PC-3 (cell line): ENCODE measurements at regions not wholly inside any gene's neighbourhood (a gene's known extent, or its start where the extent isn't known, plus 50 kb on each side); places are given as distances from the start of the nearest gene placed in this dataset.

Source experiments
- ATAC-seq: fragments of 200-7000 bp; cut with Tn5 transposase; 2 replicates; pipeline ENCODE4 v1.9.1; 2020; ENCODE audit warnings: mild to moderate bottlenecking, moderate library complexity
- BruUV-seq: library from RNA; stranded (reverse); fragments of 400-500 nt; replicated peaks from 2 replicates; lab custom pipeline; 2021; lab: Mats Ljungman, UMichigan
- CTCF ChIA-PET: fragments of 300-600 bp; sonication (Branson Sonifier 250); formaldehyde crosslinking; loops from one replicate; lab custom pipeline; 2022; ENCODE audit warnings: antibody characterized with exemption; lab: Charles Lee
- POLR2A ChIA-PET: fragments of 300-600 bp; sonication (Branson Sonifier 250); formaldehyde crosslinking; loops from one replicate; lab custom pipeline; 2022; ENCODE audit warnings: antibody characterized with exemption; ENCODE audit not compliant: unreplicated experiment; lab: Charles Lee
- DNase-seq: peaks from one replicate; pipeline ENCODE4 v3.0.0-alpha.2; 2015
- H2AFZ ChIP-seq: fragments of 300-600 bp; sonication (generic); 2 replicates; pipeline ENCODE4 v1.6.0; 2016; ENCODE audit warnings: antibody characterized with exemption, low read length
- H3F3A ChIP-seq: fragments of 300-600 bp; sonication (generic); one replicate; pipeline ENCODE4 v1.6.0; 2017; ENCODE audit warnings: antibody characterized with exemption, low read length, control low read depth, mild to moderate bottlenecking; ENCODE audit not compliant: unreplicated experiment
- H3K27ac ChIP-seq: fragments of 300-600 bp; sonication (generic); 2 replicates; pipeline ENCODE4 v1.5.1; 2016; ENCODE audit warnings: mild to moderate bottlenecking, low read length
- H3K27me3 ChIP-seq: fragments of 300-600 bp; sonication (generic); 2 replicates; pipeline ENCODE4 v1.6.1; 2016; ENCODE audit warnings: low read length, mixed read lengths
- H3K36me3 ChIP-seq: fragments of 300-600 bp; sonication (generic); 2 replicates; pipeline ENCODE4 v1.6.1; 2016; ENCODE audit warnings: low read depth, mixed run types, low read length, mixed read lengths
- H3K4me1 ChIP-seq: fragments of 300-600 bp; sonication (generic); 2 replicates; pipeline ENCODE4 v1.5.1; 2016; ENCODE audit warnings: low read length; ENCODE audit not compliant: insufficient read depth
- H3K4me2 ChIP-seq: fragments of 300-600 bp; sonication (generic); 2 replicates; pipeline ENCODE4 v1.6.0; 2016; ENCODE audit warnings: low read length
- H3K4me3 ChIP-seq: fragments of 300-600 bp; sonication (generic); 2 replicates; pipeline ENCODE4 v1.5.1; 2016; ENCODE audit warnings: mild to moderate bottlenecking, low read length, mixed read lengths
- H3K79me2 ChIP-seq: fragments of 300-600 bp; sonication (generic); 2 replicates; pipeline ENCODE4 v1.6.1; 2017; ENCODE audit warnings: low read length, mixed read lengths
- H3K9ac ChIP-seq: fragments of 300-600 bp; sonication (generic); 2 replicates; pipeline ENCODE4 v1.6.0; 2016; ENCODE audit warnings: mild to moderate bottlenecking, low read length
- H3K9me2 ChIP-seq: fragments of 300-600 bp; sonication (generic); replicated peaks from 2 replicates; pipeline ENCODE4 v1.6.1; 2016; ENCODE audit warnings: mixed run types, low read length, mixed read lengths
- H3K9me3 ChIP-seq: fragments of 300-600 bp; sonication (generic); 2 replicates; pipeline ENCODE4 v1.6.1; 2016; ENCODE audit warnings: low read length, mixed read lengths
- H4K20me1 ChIP-seq: fragments of 300-600 bp; sonication (generic); 2 replicates; pipeline ENCODE4 v1.6.1; 2016; ENCODE audit warnings: low read length, mixed read lengths
- EZH2 ChIP-seq: fragments of 300-600 bp; sonication (generic); IDR thresholded peaks from one replicate; pipeline ENCODE4 v1.6.1; 2017; ENCODE audit warnings: antibody characterized with exemption, mild to moderate bottlenecking, low read length; ENCODE audit not compliant: unreplicated experiment
- EZH2phosphoT487 ChIP-seq: fragments of 300-600 bp; sonication (generic); IDR thresholded peaks from 2 replicates; pipeline ENCODE4 v1.6.1; 2018; ENCODE audit warnings: mild to moderate bottlenecking, antibody characterized with exemption, low read length, borderline replicate concordance
- intact Hi-C: fragments of 100-400 bp; cut with micrococcal nuclease; formaldehyde crosslinking; loops from 2 replicates; pipeline ENCODE4 v1.9.0; 2023
- TF ChIP-seq, protein P1 (sequence below): fragments of 300-600 bp; sonication (generic); conservative IDR thresholded peaks from 2 replicates; pipeline ENCODE4 v1.5.1; 2017; ENCODE audit warnings: antibody characterized with exemption, low read depth, mild to moderate bottlenecking, low read length

DNA sequence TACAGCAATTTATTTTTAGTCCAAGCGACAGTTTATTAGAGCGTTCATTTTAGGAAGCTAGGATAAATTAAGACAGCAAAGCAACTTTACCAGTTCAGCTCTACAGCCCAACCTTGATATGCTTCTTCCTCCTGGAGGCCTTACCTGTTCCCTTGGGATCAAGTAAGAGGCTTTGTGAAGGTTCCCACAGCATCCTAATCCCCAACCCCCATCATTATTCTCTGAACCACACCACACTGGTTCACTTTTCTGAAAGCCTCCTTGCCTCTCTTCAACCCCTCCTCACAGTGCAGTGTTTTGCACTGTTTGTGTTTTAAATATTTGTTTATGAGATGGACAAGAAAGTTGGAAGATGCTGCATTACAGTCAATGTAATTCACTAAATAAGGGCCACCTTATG lies 126.3 kb upstream of the CXADR start:
- H2AFZ ChIP-seq = no peak overlapping the region
- DNase-seq (no peak), ATAC-seq (no peak)
- no peaks in the 10 kb centered on the region for H3K9me3 ChIP-seq
- TF ChIP-seq, protein P1, sequence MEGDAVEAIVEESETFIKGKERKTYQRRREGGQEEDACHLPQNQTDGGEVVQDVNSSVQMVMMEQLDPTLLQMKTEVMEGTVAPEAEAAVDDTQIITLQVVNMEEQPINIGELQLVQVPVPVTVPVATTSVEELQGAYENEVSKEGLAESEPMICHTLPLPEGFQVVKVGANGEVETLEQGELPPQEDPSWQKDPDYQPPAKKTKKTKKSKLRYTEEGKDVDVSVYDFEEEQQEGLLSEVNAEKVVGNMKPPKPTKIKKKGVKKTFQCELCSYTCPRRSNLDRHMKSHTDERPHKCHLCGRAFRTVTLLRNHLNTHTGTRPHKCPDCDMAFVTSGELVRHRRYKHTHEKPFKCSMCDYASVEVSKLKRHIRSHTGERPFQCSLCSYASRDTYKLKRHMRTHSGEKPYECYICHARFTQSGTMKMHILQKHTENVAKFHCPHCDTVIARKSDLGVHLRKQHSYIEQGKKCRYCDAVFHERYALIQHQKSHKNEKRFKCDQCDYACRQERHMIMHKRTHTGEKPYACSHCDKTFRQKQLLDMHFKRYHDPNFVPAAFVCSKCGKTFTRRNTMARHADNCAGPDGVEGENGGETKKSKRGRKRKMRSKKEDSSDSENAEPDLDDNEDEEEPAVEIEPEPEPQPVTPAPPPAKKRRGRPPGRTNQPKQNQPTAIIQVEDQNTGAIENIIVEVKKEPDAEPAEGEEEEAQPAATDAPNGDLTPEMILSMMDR = no peak
- TF ChIP-seq EZH2phosphoT487 (no peak), EZH2 (no peak)
- no peaks in the 10 kb centered on the region for H4K20me1 ChIP-seq
- H3F3A ChIP-seq = no peaks in the 10 kb centered on the region
- ChIA-PET CTCF (interaction anchor here (0.6 to 1.3 kb wide), 4 partner anchors 20 to 199 kb away, joined by 3 to 18 read pairs (median 12); no protein-coding TSS in a partner anchor), POLR2A (no interaction called here)
- no peaks in the 10 kb centered on the region for H3K36me3 ChIP-seq
- H3K27me3 ChIP-seq = no peaks in the 10 kb centered on the region
- no peak overlapping the region for H3K4me3 ChIP-seq
- H3K4me2 ChIP-seq = no peak overlapping the region
- H3K9ac ChIP-seq = no peak overlapping the region
- BruUV-seq = no TSS peak
- no peak overlapping the region for H3K27ac ChIP-seq
- no peaks in the 10 kb centered on the region for H3K79me2 ChIP-seq
- intact Hi-C loops = loop anchor here (5.0 kb wide), 1 partner anchor 291 kb away; no protein-coding TSS in a partner anchor
- peaks cover under 1% of the 10 kb centered on the region; the same call in 1 of the 2 replicates for H3K4me1 ChIP-seq
- H3K9me2 ChIP-seq = no peaks in the 10 kb centered on the region

DNA sequence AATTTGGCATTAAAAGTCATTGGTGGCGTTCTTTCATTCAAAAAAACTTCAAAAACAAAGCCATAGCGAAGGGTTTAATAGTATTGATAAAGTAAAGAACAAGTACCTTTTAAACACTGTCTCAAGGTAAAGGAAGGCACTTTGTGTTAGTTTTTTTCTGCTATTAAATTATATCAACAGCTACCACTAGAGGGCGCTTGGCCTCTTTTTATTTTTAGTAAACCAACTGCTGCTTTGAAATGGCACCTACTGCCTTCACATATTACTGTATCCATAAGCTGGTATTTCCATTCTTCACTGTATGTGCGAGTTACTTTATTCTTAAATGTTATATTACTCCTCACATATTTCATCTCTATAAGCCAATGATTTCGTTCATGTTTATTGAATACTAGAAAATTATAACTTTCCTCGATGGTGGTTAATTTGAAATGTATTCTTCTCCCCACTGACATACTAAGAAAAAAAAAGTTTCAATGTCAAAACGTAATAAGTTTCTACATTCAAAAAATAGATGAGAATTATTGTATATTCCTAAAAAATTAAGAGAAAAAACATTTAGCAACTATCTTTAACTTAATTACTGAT lies 125.7 kb upstream of the CXADR start:
- no peaks in the 10 kb centered on the region for H3K9me3 ChIP-seq
- H3K79me2 ChIP-seq = no peaks in the 10 kb centered on the region
- peaks cover 5% of the 10 kb centered on the region for H3K4me1 ChIP-seq
- H4K20me1 ChIP-seq = no peaks in the 10 kb centered on the region
- H2AFZ ChIP-seq = no peak overlapping the region
- TF ChIP-seq EZH2 (no peak), EZH2phosphoT487 (no peak)
- TF ChIP-seq, protein P1 = peak; percentile 90
- BruUV-seq = no TSS peak
- peak; percentile 59 for ATAC-seq
- H3K9ac ChIP-seq = no peak overlapping the region
- H3K9me2 ChIP-seq = no peaks in the 10 kb centered on the region
- intact Hi-C loops = loop anchor here (1.0 to 5.0 kb wide), 3 partner anchors 199 to 516 kb away; no protein-coding TSS in a partner anchor
- no peaks in the 10 kb centered on the region for H3F3A ChIP-seq
- H3K27ac ChIP-seq = no peak overlapping the region
- no peak overlapping the region for H3K4me2 ChIP-seq
- DNase-seq = peak; percentile 84
- no peak overlapping the region for H3K4me3 ChIP-seq
- ChIA-PET CTCF (interaction anchor here (0.5 to 1.3 kb wide), 6 partner anchors 20 to 199 kb away, joined by 3 to 18 read pairs (median 5); no protein-coding TSS in a partner anchor), POLR2A (no interaction called here)
- H3K36me3 ChIP-seq = no peaks in the 10 kb centered on the region
- no peaks in the 10 kb centered on the region for H3K27me3 ChIP-seq

DNA sequence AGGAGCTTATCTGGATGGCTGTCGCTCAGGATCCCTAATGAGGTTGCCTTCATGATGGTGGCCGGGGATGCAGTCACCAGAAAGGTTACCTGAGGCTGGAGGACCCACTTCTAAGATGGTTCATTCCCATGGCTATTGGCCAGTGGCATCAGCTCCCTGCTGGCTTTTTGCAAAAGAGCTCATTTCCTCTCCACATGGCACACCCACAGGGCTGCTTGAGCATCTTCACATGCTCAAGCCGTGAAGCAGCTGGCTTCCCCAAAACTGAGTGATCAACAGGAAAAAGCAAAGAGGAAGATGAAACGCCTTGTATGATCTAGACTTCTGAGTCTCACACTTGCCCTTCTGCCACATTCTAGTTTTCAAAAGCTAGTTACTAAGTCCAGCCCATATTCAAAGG lies 124.6 kb upstream of the CXADR start:
- no peak overlapping the region for H3K27ac ChIP-seq
- no peaks in the 10 kb centered on the region for H3F3A ChIP-seq
- no peaks in the 10 kb centered on the region for H3K36me3 ChIP-seq
- no peak overlapping the region for H3K9ac ChIP-seq
- no peak for DNase-seq
- peaks cover 8% of the 10 kb centered on the region for H3K4me1 ChIP-seq
- intact Hi-C loops = loop anchor here (5.0 kb wide), 1 partner anchor 289 kb away; no protein-coding TSS in a partner anchor
- CTCF ChIA-PET = interaction anchor here (0.6 kb wide), 1 partner anchor 166 kb away, joined by 4 read pairs; no protein-coding TSS in a partner anchor
- no peak for ATAC-seq
- POLR2A ChIA-PET = no interaction called here
- H3K79me2 ChIP-seq = no peaks in the 10 kb centered on the region
- no peaks in the 10 kb centered on the region for H3K9me3 ChIP-seq
- H2AFZ ChIP-seq = no peak overlapping the region
- H3K4me2 ChIP-seq = no peak overlapping the region
- no peak overlapping the region for H3K4me3 ChIP-seq
- BruUV-seq = no TSS peak
- H4K20me1 ChIP-seq = no peaks in the 10 kb centered on the region
- no peaks in the 10 kb centered on the region for H3K9me2 ChIP-seq
- H3K27me3 ChIP-seq = no peaks in the 10 kb centered on the region
- no peak for TF ChIP-seq EZH2
- no peak for TF ChIP-seq EZH2phosphoT487
- TF ChIP-seq, protein P1 = no peak
